BLaER1 treated with 17β-estradiol and CSF1 and Interleukin-3, amounts not matched to agents 10 nM and 100 nM (cell line): ENCODE measurements at regions not wholly inside any gene's neighbourhood (a gene's known extent, or its start where the extent isn't known, plus 50 kb on each side); places are given as distances from the start of the nearest gene placed in this dataset.

Source experiments
- H3K27ac ChIP-seq, 11 experiments: shearing (Covaris generic); formaldehyde crosslinking; 2 replicates each; pipeline ENCODE4 v1.8.1; 2022
- H3K27me3 ChIP-seq, 11 experiments: shearing (Covaris generic); formaldehyde crosslinking; 2 replicates each; pipeline ENCODE4 v1.8.1; 2022
- H3K36me3 ChIP-seq, 11 experiments: shearing (Covaris generic); formaldehyde crosslinking; 2 replicates each; pipeline ENCODE4 v1.8.1; 2022
- H3K4me1 ChIP-seq, 10 experiments: shearing (Covaris generic); formaldehyde crosslinking; 2 replicates each; pipeline ENCODE4 v1.8.1; 2022
- H3K4me2 ChIP-seq, 11 experiments: shearing (Covaris generic); formaldehyde crosslinking; 2 replicates each; pipeline ENCODE4 v1.8.1; 2022
- H3K4me3 ChIP-seq, 10 experiments: shearing (Covaris generic); formaldehyde crosslinking; 2 replicates each; pipeline ENCODE4 v1.8.1; 2022
- H3K9ac ChIP-seq, 11 experiments: shearing (Covaris generic); formaldehyde crosslinking; 2 replicates each; pipeline ENCODE4 v1.8.1; 2022
- H3K9me3 ChIP-seq, 11 experiments: shearing (Covaris generic); formaldehyde crosslinking; replicated peaks in 1 of 11; 2 replicates each; pipeline ENCODE4 v1.8.1; 2022
- H4K20me1 ChIP-seq, 11 experiments: shearing (Covaris generic); formaldehyde crosslinking; 2 replicates each; pipeline ENCODE4 v1.8.1; 2022
- Cebpa-rat ChIP-seq, 11 experiments: shearing (Covaris generic); IDR thresholded peaks; 2 replicates each; pipeline ENCODE4 v1.8.1; 2022

DNA sequence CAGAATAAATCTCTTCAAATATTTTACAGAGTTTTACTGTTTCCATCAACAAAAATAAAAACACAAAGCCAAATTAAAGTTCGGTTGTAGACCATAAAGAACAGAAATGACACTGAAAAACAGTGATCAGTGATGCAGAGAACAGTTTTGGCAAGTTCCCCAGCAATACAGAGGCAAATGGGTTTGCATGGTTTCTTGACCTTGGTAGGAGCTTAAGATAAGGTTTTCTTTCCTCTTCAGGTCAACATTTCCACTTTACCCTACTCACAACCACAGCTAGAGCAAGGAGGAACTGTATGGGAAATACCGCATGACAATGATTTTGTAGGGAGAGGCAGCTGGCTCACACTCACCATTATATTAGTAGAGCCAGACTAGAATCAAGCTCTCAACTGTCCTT is 199.5 kb downstream of the SH2D4B start:
- peak overlapping the region in 7 of 11 experiments; percentile 2 to 47 (median 20); a peak in 8 of 22 replicates for H3K4me2 ChIP-seq
- H3K27ac ChIP-seq: no peak overlapping the region
- TF ChIP-seq Cebpa-rat (IDR thresholded peaks at IDR 0.05): no peak

DNA sequence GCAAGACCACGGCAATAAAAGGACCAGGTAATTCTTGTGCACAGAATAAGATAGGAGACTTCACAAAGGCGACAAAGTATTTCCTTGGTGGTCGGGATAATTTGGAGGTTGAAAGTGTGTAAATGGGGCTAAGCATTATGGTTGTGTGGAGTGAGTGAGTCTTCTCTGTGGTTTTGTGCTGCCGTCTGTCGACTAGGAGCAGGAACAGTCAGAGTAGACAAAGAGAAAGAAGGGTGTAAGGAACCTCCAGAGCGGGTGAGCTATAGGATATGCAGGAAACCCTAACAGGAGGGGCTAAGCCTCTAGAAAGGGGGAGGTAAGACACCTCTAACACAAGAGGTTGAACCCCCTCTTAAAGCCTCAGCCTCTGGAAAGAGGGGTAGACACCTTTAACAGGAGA is 201.6 kb downstream of the SH2D4B start:
- Histone ChIP-seq H3K9me3 (no peaks in the 10 kb centered on the region), H3K36me3 (no peaks in the 10 kb centered on the region), H3K27me3 (no peaks in the 10 kb centered on the region), H3K4me2 (no peak overlapping the region), H4K20me1 (no peaks in the 10 kb centered on the region), H3K4me1 (peaks cover 0 to 10% (median 4%) of the 10 kb centered on the region in 10 experiments; a peak in 5 of 20 replicates), H3K9ac (no peak overlapping the region), H3K27ac (no peak overlapping the region), H3K4me3 (no peak overlapping the region)
- no peak for TF ChIP-seq Cebpa-rat (IDR thresholded peaks at IDR 0.05)

More for the DNA sequence above, 199.5 kb downstream of the SH2D4B start:
- Histone ChIP-seq H3K36me3 (no peaks in the 10 kb centered on the region), H3K4me3 (no peak overlapping the region), H4K20me1 (no peaks in the 10 kb centered on the region), H3K9ac (no peak overlapping the region), H3K9me3 (no peaks in the 10 kb centered on the region), H3K27me3 (no peaks in the 10 kb centered on the region), H3K4me1 (peaks cover 0 to 10% (median 4%) of the 10 kb centered on the region in 10 experiments; a peak in 5 of 20 replicates)

DNA sequence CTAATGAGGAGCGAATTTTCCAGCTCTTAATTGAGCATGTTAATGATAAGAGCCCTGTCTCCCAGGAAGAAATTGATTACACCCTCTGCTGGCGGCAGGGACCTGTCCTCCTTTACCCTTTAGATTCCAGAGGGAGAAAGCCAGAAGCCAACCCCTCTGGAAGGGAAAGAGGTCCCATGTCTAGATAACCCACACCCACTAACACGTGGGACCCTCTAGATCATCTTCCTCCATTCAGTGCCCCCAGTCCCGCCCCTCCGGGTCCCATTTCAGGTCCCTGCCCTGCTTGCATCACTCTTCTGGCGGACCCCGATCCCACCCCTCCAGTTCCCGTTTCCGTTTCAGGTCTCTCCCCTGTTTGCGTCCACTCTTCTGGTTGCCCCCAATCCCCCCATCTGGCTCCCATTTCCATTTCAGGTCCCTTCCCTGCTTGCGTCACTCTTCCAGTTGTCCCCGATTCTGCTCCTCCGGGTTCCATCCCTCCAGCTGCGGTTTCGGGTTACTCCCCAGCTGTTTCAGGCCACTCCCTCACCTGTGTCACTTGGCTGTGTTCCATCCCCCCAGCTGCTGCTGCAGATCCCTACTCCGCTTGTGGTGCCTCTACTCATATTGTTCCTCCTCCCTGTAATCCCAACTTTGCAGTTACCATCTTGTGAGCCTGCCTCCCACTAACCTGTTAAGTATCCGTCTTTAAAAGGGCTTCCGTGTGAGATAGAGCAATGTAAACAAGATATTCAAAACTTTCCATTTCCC is 202.4 kb downstream of the SH2D4B start:
- Histone ChIP-seq H4K20me1 (no peaks in the 10 kb centered on the region), H3K36me3 (no peaks in the 10 kb centered on the region), H3K9me3 (0 out of 22 replicates have a peak, but pooled peaks cover 0 to 2% (median 0%) of the 10 kb centered on the region in 11 experiments), H3K9ac (no peak overlapping the region), H3K4me1 (peaks cover 0 to 10% (median 4%) of the 10 kb centered on the region in 10 experiments; a peak in 5 of 20 replicates), H3K27me3 (no peaks in the 10 kb centered on the region), H3K4me2 (no peak overlapping the region), H3K27ac (no peak overlapping the region), H3K4me3 (no peak overlapping the region)
- no peak for TF ChIP-seq Cebpa-rat (IDR thresholded peaks at IDR 0.05)

DNA sequence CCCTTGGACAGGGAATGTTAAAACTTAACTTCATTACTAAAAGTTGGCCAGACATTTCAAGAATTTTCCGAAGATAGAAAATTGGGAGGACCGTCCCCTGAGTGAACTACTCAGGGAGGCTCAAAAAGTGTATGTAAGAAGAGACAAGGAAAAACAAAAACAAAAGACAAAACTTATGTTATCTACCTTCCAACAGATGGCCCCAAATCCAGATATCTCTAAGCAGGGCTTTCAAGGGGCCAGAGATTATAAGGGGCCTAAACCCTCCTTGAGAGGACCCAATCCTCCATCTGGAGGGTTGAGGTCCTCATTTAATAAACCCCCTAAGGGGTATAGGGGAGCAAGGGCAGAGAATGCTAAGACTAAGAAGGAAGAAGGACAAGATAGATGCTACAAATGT is 203.6 kb downstream of the SH2D4B start:
- Histone ChIP-seq H3K27ac (no peak overlapping the region), H3K4me2 (no peak overlapping the region), H3K4me1 (peaks cover 0 to 10% (median 4%) of the 10 kb centered on the region in 10 experiments; a peak in 5 of 20 replicates), H3K36me3 (no peaks in the 10 kb centered on the region), H3K4me3 (no peak overlapping the region), H3K27me3 (no peaks in the 10 kb centered on the region), H3K9me3 (peaks cover 0 to 11% (median 0%) of the 10 kb centered on the region in 11 experiments; a peak in 3 of 22 replicates), H4K20me1 (no peaks in the 10 kb centered on the region), H3K9ac (no peak overlapping the region)
- TF ChIP-seq Cebpa-rat (IDR thresholded peaks at IDR 0.05): no peak

DNA sequence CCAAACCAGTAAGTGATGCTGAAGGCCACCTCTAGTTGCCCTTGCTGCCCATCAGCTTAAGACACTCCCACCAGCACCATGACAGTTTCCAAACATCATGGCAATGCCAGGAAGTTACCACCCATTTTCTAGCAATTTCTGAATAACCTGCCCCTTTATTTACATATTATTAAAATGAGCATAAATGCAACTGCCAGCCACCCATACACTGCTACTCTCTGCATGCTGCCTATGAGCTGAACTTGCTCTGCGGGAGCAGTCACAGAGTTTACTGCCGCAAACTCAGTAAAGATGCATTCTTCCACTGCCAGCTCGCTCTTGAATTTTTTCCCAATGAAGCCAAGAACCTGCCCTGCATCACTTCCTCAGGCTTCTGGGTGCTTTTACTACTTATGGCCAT is 212.6 kb downstream of the SH2D4B start:
- H3K36me3 ChIP-seq: no peaks in the 10 kb centered on the region
- peaks cover 0 to 20% (median 8%) of the 10 kb centered on the region in 11 experiments; a peak in 11 of 22 replicates for H3K9me3 ChIP-seq
- no peak overlapping the region for H3K9ac ChIP-seq
- no peak for TF ChIP-seq Cebpa-rat (IDR thresholded peaks at IDR 0.05)
- no peak overlapping the region for H3K4me3 ChIP-seq
- no peaks in the 10 kb centered on the region for H4K20me1 ChIP-seq
- H3K4me1 ChIP-seq: peaks cover 0 to 5% (median 0%) of the 10 kb centered on the region in 10 experiments; a peak in 2 of 20 replicates
- no peak overlapping the region for H3K27ac ChIP-seq
- no peak overlapping the region for H3K4me2 ChIP-seq
- H3K27me3 ChIP-seq: no peaks in the 10 kb centered on the region

DNA sequence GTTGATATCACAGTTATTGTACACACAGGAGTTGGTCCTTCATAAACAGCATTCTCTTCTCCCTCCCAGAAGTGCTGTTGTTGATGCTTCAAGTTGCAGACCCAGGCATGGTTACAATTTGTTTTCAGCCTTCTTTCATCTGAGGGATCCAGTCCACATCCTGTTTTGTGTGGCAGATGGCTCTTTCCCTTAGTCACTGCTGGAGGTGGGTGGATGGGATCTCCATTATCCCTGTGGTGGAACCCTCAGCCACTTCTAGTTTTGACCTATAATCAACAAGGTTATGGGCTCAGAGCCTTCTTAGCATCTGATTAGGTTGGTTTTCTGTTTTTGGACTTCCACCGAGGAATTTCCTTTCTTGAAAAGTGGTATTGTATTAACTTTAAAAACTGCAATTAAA is 214.2 kb downstream of the SH2D4B start:
- H3K27me3 ChIP-seq: no peaks in the 10 kb centered on the region
- H3K27ac ChIP-seq: no peak overlapping the region
- H3K9ac ChIP-seq: no peak overlapping the region
- no peaks in the 10 kb centered on the region for H4K20me1 ChIP-seq
- H3K4me1 ChIP-seq: peaks cover 0 to 5% (median 0%) of the 10 kb centered on the region in 10 experiments; a peak in 2 of 20 replicates
- H3K4me2 ChIP-seq: peak overlapping the region in 2 of 11 experiments; percentile 8 to 29; a peak in 1 of 22 replicates
- TF ChIP-seq Cebpa-rat (IDR thresholded peaks at IDR 0.05): no peak
- H3K36me3 ChIP-seq: no peaks in the 10 kb centered on the region
- no peak overlapping the region for H3K4me3 ChIP-seq
- peaks cover 0 to 19% (median 7%) of the 10 kb centered on the region in 11 experiments; a peak in 8 of 22 replicates for H3K9me3 ChIP-seq

DNA sequence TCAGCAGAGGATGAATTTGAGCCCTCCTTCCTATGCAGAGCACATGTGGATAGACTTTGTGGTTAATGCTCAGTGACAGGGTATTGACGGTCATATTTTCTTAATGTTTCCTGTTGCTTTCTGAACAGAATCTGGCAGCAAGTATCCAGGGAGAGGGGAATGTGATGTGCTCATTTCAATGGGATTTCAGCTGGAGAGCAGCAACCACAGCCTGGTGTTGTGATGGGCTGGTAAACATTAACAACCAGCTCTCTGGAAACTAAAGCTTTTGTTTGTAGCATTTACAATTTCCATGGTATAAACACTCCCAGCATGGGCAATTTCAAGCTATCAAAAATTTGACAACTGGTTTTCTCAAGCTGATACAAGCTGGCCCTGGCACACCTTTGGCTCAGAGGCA is 215.9 kb downstream of the SH2D4B start:
- peaks cover 0 to 5% (median 0%) of the 10 kb centered on the region in 10 experiments; a peak in 2 of 20 replicates for H3K4me1 ChIP-seq
- no peak overlapping the region for H3K4me2 ChIP-seq
- no peak for TF ChIP-seq Cebpa-rat (IDR thresholded peaks at IDR 0.05)
- no peaks in the 10 kb centered on the region for H4K20me1 ChIP-seq
- H3K27ac ChIP-seq: no peak overlapping the region
- no peaks in the 10 kb centered on the region for H3K27me3 ChIP-seq
- H3K9me3 ChIP-seq: peaks cover 0 to 19% (median 7%) of the 10 kb centered on the region in 11 experiments; a peak in 8 of 22 replicates
- no peaks in the 10 kb centered on the region for H3K36me3 ChIP-seq
- no peak overlapping the region for H3K9ac ChIP-seq
- no peak overlapping the region for H3K4me3 ChIP-seq

DNA sequence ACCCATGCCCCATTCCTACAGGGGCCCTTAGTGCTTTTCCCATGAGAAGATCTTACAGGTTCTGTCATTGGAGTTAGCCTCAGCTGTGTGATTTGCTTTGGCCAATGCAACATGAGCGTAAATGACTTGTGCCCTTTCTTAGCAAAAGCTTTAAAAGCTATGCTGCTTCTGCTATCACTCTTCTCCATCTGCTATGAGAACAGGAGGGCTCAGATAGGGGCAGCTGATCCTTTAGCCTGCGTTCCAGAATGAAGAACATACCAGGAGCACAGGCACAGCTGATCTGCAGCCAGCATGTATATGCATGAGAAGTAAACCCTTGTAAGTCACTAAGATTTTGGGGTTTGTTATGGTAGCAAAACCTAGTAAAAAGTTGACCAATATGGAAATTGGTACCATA is 218.2 kb downstream of the SH2D4B start:
- Histone ChIP-seq H3K36me3 (no peaks in the 10 kb centered on the region), H4K20me1 (no peaks in the 10 kb centered on the region), H3K4me2 (no peak overlapping the region), H3K4me1 (peaks cover 1 to 13% (median 6%) of the 10 kb centered on the region in 10 experiments; a peak in 17 of 20 replicates), H3K27ac (no peak overlapping the region), H3K9me3 (peaks cover 0 to 19% (median 7%) of the 10 kb centered on the region in 11 experiments; a peak in 8 of 22 replicates), H3K27me3 (no peaks in the 10 kb centered on the region), H3K9ac (no peak overlapping the region), H3K4me3 (no peak overlapping the region)
- TF ChIP-seq Cebpa-rat (IDR thresholded peaks at IDR 0.05): no peak

DNA sequence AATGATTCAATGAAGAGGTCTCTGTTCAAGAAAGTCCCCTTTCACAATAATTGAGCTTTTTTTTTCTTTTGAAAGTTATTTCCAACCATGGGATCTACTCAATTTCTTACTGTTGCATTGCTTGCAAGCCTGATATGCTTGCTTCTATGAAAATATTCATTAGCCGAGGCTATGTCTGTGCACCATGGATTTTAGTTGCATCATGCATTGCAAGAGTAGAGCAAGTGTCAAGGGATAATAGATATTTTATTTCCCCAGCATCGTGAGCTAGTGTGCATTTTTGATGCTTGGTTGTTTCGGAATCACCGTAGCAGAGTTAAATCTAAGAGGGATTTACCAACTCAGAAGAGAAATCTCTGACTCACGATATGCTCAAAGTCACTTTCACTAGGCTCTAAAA is 222.0 kb downstream of the SH2D4B start:
- Histone ChIP-seq H3K9ac (no peak overlapping the region), H3K27me3 (no peaks in the 10 kb centered on the region), H4K20me1 (no peaks in the 10 kb centered on the region), H3K9me3 (peaks cover 0 to 4% (median 0%) of the 10 kb centered on the region in 11 experiments; a peak in 5 of 22 replicates), H3K4me3 (no peak overlapping the region), H3K4me2 (peak overlapping the region in 1 of 11 experiments; percentile 52; a peak in 1 of 22 replicates), H3K27ac (no peak overlapping the region), H3K36me3 (no peaks in the 10 kb centered on the region), H3K4me1 (peaks cover 10 to 18% (median 14%) of the 10 kb centered on the region in 10 experiments; a peak in 17 of 20 replicates)
- TF ChIP-seq Cebpa-rat (IDR thresholded peaks at IDR 0.05): no peak
